ENCODE measurements at regions not wholly inside any gene's neighbourhood (a gene's known extent, or its start where the extent isn't known, plus 50 kb on each side); places are given as distances from the start of the nearest gene placed in this dataset.

DNA sequence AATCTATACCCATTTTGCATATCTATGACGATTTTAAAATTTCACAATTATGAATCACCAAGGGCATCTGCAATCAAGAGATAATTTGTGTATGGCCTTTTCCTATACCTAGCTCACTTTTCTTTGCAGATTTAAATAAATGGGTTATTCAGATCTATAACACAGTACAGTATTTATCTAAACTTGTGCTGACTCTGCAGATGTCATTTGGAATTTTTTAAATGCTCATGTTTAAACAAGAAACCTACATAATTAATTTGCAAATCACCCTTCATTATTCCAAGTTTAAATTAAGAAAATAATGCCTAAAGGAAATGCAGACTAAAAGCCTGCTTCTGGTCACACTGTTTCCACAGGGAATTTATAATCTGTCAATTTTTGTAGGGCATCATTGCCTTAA is 284.2 kb downstream of the SI start:
- no CpG with 5 or more reads among the region's 1 CpG for WGBS (ENCODE audit: extremely low coverage, insufficient read length, low lambda C conversion rate)

More for the DNA sequence above, 284.2 kb downstream of the SI start:
- Histone ChIP-seq H3K4me1 (ENCODE audit: insufficient read depth, low read length) (no peaks in the 10 kb centered on the region), H2BK120ac (ENCODE audit: low read depth, low read length, poor library complexity, severe bottlenecking) (no peak overlapping the region), H4K5ac (ENCODE audit: insufficient read length, low read depth, low read length) (no peak overlapping the region), H4K20me1 (ENCODE audit: control insufficient read depth, insufficient read depth, insufficient read length) (no peaks in the 10 kb centered on the region), H3K4ac (ENCODE audit: low read depth, low read length) (no peak overlapping the region), H3K79me2 (ENCODE audit: insufficient read depth, low read length) (no peaks in the 10 kb centered on the region), H3K4me2 (ENCODE audit: insufficient read depth, insufficient read length, low read length) (no peak overlapping the region), H3K18ac (ENCODE audit: insufficient read length, low read depth, low read length) (no peak overlapping the region), H3K27me3 (ENCODE audit: insufficient read depth, low read length) (no peaks in the 10 kb centered on the region), H3K56ac (ENCODE audit: insufficient read length, low read depth, low read length) (no peak overlapping the region), H3T11ph (ENCODE audit: low read length) (no peak overlapping the region), H4K8ac (replicated peaks; ENCODE audit: insufficient read length, low read depth, low read length) (no peak overlapping the region), H2BK12ac (ENCODE audit: insufficient read length, low read depth, low read length) (no peak overlapping the region), H3K23ac (ENCODE audit: insufficient read length, low read depth, low read length) (no peak overlapping the region), H3K23me2 (ENCODE audit: insufficient read length, low read depth, low read length, poor library complexity, severe bottlenecking) (no peaks in the 10 kb centered on the region), H2BK15ac (ENCODE audit: low read depth, low read length) (no peak overlapping the region), H3K9ac (ENCODE audit: extremely low read depth, insufficient read length, low read length) (no peak overlapping the region), H2BK5ac (ENCODE audit: insufficient read length, low read length) (no peak overlapping the region), H4K91ac (ENCODE audit: insufficient read length, low read depth, low read length) (no peak overlapping the region), H3K27ac (ENCODE audit: insufficient read length, low read depth, low read length) (no peak overlapping the region), H3K79me1 (ENCODE audit: insufficient read depth, low read depth, low read length, poor library complexity, severe bottlenecking) (no peaks in the 10 kb centered on the region), H3K14ac (ENCODE audit: insufficient read depth, low read length) (no peak overlapping the region), H2BK20ac (ENCODE audit: low read depth, low read length, poor library complexity, severe bottlenecking) (no peak overlapping the region), H2AK5ac (ENCODE audit: insufficient read length, low read length) (no peak overlapping the region), H3K9me3 (ENCODE audit: control insufficient read depth, low read depth, low read length) (no peaks in the 10 kb centered on the region), H2AFZ (ENCODE audit: low read length) (no peak overlapping the region)
- H3K4me1 Mint-ChIP-seq: no peaks in the 10 kb centered on the region
- H3K36me3 Mint-ChIP-seq (ENCODE audit: insufficient read depth in 1 of 3, low read depth in 3 of 3): no peaks in the 10 kb centered on the region
- TF ChIP-seq, protein P1, sequence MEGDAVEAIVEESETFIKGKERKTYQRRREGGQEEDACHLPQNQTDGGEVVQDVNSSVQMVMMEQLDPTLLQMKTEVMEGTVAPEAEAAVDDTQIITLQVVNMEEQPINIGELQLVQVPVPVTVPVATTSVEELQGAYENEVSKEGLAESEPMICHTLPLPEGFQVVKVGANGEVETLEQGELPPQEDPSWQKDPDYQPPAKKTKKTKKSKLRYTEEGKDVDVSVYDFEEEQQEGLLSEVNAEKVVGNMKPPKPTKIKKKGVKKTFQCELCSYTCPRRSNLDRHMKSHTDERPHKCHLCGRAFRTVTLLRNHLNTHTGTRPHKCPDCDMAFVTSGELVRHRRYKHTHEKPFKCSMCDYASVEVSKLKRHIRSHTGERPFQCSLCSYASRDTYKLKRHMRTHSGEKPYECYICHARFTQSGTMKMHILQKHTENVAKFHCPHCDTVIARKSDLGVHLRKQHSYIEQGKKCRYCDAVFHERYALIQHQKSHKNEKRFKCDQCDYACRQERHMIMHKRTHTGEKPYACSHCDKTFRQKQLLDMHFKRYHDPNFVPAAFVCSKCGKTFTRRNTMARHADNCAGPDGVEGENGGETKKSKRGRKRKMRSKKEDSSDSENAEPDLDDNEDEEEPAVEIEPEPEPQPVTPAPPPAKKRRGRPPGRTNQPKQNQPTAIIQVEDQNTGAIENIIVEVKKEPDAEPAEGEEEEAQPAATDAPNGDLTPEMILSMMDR (conservative IDR thresholded peaks at IDR 0.05): no peak
- no peaks in the 10 kb centered on the region for H3K27me3 Mint-ChIP-seq (ENCODE audit: low read depth)
- no peaks in the 10 kb centered on the region; a peak in 1 of 5 replicates for H3K9me3 Mint-ChIP-seq
- no peak overlapping the region for H3K27ac Mint-ChIP-seq
- DNase-seq: no peak
- no peak overlapping the region for H3K4me3 Mint-ChIP-seq
